ENCODE measurements at regions not wholly inside any gene's neighbourhood (a gene's known extent, or its start where the extent isn't known, plus 50 kb on each side); places are given as distances from the start of the nearest gene placed in this dataset. TPM values are rescaled to one million over a fixed set of nuclear protein-coding genes. Genes with fewer than 3 reads are reported as not detected.

- dilution Hi-C loops (cut with HindIII; ENCODE audit: low sequenced_read_pairs, unreplicated experiment): no loop called here
- in situ Hi-C loops (cut with MboI; ENCODE audit: low sequenced_read_pairs): no loop called here
Observed at GRCh38 chr4:98710831-98711230, 52.4 kb upstream of the TSPAN5 start.

More at GRCh38 chr4:98710831-98711230, 52.4 kb upstream of the TSPAN5 start:
- ChIA-PET POLR2A (ENCODE audit: unreplicated experiment) (no interaction called here), CTCF (interaction anchor here (0.7 kb wide), 1 partner anchor 267 kb away, joined by 3 read pairs; no protein-coding TSS in a partner anchor)
- Histone ChIP-seq H4K8ac (ENCODE audit: low read depth in 2 of 2, low read length in 2 of 2) (no peak overlapping the region), H3K27ac (ENCODE audit: insufficient read depth, low read length) (no peak overlapping the region), H2BK20ac (ENCODE audit: low read depth, low read length) (no peak overlapping the region), H3K56ac (ENCODE audit: extremely low read depth, insufficient read depth, low read length) (no peak overlapping the region), H4K20me1 (ENCODE audit: insufficient read depth, low read length) (no peaks in the 10 kb centered on the region), H2BK15ac (ENCODE audit: low read depth, low read length) (no peak overlapping the region), H3K9me3 (ENCODE audit: control insufficient read depth, insufficient read depth, low read length) (no peaks in the 10 kb centered on the region), H2AK5ac (ENCODE audit: low read depth, low read length) (no peak overlapping the region), H3K4ac (ENCODE audit: low read depth, low read length) (no peak overlapping the region), H3K4me3 (ENCODE audit: insufficient read depth, low read depth, low read length) (no peak overlapping the region), H2AFZ (replicated peaks; ENCODE audit: low read length, poor library complexity) (no peak overlapping the region), H3K27me3 (ENCODE audit: control insufficient read depth, insufficient read depth, low read length) (no peaks in the 10 kb centered on the region), H3K4me1 (ENCODE audit: control insufficient read depth, insufficient read depth, low read length) (no peaks in the 10 kb centered on the region), H3K4me2 (ENCODE audit: low read depth, low read length) (no peak overlapping the region), H2AK9ac (replicated peaks; ENCODE audit: low read depth, low read length, poor library complexity) (no peak overlapping the region), H4K5ac (ENCODE audit: low read depth, low read length) (no peak overlapping the region), H3K9ac (ENCODE audit: low read depth, low read length) (no peak overlapping the region), H3K23ac (ENCODE audit: low read depth, low read length) (no peak overlapping the region), H2BK120ac (ENCODE audit: low read depth, low read length) (no peak overlapping the region), H2BK5ac (ENCODE audit: low read depth, low read length, poor library complexity, severe bottlenecking) (no peak overlapping the region), H3K36me3 (ENCODE audit: control insufficient read depth, insufficient read depth, low read length) (no peaks in the 10 kb centered on the region), H3K9me1 (ENCODE audit: insufficient read depth, low read length) (no peaks in the 10 kb centered on the region), H3K18ac (ENCODE audit: low read depth, low read length) (no peak overlapping the region), H3K79me1 (ENCODE audit: low read depth in 1 of 2, low read length in 2 of 2) (no peaks in the 10 kb centered on the region), H4K91ac (ENCODE audit: insufficient read depth, low read depth, low read length) (no peak overlapping the region), H3K14ac (replicated peaks; ENCODE audit: low read depth, low read length) (no peak overlapping the region)
- no CpG with 5 or more reads among the region's 4 CpGs for WGBS, 2 experiments (ENCODE audit: extremely low coverage in 2 of 2, insufficient read length in 1 of 2)
- no peak for TF ChIP-seq MAZ (IDR thresholded peaks at IDR 0.05; ENCODE audit: borderline replicate concordance, low read depth, low read length)
- TF ChIP-seq BHLHE40 (IDR thresholded peaks at IDR 0.05; ENCODE audit: low read depth, low read length): no peak
- TF ChIP-seq CHD1 (IDR thresholded peaks at IDR 0.05; ENCODE audit: low read depth, low read length): no peak
- no peak for TF ChIP-seq FOS (IDR thresholded peaks at IDR 0.05; ENCODE audit: low read depth, low read length)
- no peak for TF ChIP-seq SMC3 (IDR thresholded peaks at IDR 0.05; ENCODE audit: low read depth, low read length)
- intact Hi-C loops (cut with micrococcal nuclease): no loop called here
- no TSS peak for BruUV-seq (replicated peaks)
- ATAC-seq (ENCODE audit: low read depth) (no peak), DNase-seq (no peak)

Small RNAs in the stretch of these regions (microRNA-seq; reads per million reads assigned to microRNA genes)
- gene AC114811.1 (ENCODE audit: insufficient read depth, insufficient read length): not detected

Small RNAs in the stretch of these regions (small RNA-seq; reads per million reads assigned to genes)
- gene AC114811.1: 0 reads per million in 5 experiments
